ENCODE measurements at regions not wholly inside any gene's neighbourhood (a gene's known extent, or its start where the extent isn't known, plus 50 kb on each side); places are given as distances from the start of the nearest gene placed in this dataset.

DNA sequence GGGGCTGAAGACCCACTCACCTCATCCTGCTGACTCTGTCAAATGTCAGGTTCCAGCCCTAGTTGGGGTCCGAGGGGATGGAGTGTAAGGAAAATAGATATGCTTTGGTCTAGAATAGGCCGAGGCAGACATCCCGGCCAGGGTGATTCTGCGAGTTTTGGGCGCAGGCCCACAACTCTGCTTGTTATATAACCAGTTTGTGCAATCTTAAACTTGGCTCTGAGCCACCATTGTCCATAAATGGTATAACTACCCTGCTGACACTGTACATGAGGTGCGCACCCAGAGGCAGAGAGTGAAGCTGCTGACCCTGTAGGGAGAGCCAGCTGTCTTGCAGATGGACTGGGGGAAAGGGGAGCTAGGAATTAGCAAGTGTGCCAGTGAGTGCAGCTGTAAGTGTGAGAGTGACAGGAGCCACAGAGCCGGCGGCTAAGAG lies 1388.8 kb downstream of the AMY1C start (continued):
- TF ChIP-seq, protein P1, sequence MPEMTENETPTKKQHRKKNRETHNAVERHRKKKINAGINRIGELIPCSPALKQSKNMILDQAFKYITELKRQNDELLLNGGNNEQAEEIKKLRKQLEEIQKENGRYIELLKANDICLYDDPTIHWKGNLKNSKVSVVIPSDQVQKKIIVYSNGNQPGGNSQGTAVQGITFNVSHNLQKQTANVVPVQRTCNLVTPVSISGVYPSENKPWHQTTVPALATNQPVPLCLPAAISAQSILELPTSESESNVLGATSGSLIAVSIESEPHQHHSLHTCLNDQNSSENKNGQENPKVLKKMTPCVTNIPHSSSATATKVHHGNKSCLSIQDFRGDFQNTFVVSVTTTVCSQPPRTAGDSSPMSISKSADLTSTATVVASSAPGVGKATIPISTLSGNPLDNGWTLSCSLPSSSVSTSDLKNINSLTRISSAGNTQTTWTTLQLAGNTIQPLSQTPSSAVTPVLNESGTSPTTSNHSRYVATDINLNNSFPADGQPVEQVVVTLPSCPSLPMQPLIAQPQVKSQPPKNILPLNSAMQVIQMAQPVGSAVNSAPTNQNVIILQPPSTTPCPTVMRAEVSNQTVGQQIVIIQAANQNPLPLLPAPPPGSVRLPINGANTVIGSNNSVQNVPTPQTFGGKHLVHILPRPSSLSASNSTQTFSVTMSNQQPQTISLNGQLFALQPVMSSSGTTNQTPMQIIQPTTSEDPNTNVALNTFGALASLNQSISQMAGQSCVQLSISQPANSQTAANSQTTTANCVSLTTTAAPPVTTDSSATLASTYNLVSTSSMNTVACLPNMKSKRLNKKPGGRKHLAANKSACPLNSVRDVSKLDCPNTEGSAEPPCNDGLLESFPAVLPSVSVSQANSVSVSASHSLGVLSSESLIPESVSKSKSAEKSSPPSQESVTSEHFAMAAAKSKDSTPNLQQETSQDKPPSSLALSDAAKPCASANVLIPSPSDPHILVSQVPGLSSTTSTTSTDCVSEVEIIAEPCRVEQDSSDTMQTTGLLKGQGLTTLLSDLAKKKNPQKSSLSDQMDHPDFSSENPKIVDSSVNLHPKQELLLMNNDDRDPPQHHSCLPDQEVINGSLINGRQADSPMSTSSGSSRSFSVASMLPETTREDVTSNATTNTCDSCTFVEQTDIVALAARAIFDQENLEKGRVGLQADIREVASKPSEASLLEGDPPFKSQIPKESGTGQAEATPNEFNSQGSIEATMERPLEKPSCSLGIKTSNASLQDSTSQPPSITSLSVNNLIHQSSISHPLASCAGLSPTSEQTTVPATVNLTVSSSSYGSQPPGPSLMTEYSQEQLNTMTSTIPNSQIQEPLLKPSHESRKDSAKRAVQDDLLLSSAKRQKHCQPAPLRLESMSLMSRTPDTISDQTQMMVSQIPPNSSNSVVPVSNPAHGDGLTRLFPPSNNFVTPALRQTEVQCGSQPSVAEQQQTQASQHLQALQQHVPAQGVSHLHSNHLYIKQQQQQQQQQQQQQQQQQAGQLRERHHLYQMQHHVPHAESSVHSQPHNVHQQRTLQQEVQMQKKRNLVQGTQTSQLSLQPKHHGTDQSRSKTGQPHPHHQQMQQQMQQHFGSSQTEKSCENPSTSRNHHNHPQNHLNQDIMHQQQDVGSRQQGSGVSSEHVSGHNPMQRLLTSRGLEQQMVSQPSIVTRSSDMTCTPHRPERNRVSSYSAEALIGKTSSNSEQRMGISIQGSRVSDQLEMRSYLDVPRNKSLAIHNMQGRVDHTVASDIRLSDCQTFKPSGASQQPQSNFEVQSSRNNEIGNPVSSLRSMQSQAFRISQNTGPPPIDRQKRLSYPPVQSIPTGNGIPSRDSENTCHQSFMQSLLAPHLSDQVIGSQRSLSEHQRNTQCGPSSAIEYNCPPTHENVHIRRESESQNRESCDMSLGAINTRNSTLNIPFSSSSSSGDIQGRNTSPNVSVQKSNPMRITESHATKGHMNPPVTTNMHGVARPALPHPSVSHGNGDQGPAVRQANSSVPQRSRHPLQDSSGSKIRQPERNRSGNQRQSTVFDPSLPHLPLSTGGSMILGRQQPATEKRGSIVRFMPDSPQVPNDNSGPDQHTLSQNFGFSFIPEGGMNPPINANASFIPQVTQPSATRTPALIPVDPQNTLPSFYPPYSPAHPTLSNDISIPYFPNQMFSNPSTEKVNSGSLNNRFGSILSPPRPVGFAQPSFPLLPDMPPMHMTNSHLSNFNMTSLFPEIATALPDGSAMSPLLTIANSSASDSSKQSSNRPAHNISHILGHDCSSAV (CRISPR knock-in tag; IDR thresholded peaks at IDR 0.05; ENCODE audit: borderline replicate concordance): no peak
- TF ChIP-seq ZBTB8A (CRISPR knock-in tag; IDR thresholded peaks at IDR 0.05; ENCODE audit: borderline replicate concordance, low read depth) (no peak), ZNF644 (CRISPR knock-in tag; IDR thresholded peaks at IDR 0.05; ENCODE audit: low read depth) (no peak), ZIK1 (CRISPR knock-in tag; IDR thresholded peaks at IDR 0.05; ENCODE audit: borderline replicate concordance, low read depth) (no peak), RFX3 (CRISPR knock-in tag; IDR thresholded peaks at IDR 0.05) (no peak), NR2F1 (CRISPR knock-in tag; IDR thresholded peaks at IDR 0.05) (no peak), ZNF235 (CRISPR knock-in tag; IDR thresholded peaks at IDR 0.05; ENCODE audit: borderline replicate concordance) (no peak), NR2C2 (CRISPR knock-in tag; IDR thresholded peaks at IDR 0.05; ENCODE audit: borderline replicate concordance) (no peak)
- TF ChIP-seq, protein P2, sequence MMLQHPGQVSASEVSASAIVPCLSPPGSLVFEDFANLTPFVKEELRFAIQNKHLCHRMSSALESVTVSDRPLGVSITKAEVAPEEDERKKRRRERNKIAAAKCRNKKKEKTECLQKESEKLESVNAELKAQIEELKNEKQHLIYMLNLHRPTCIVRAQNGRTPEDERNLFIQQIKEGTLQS (CRISPR knock-in tag; IDR thresholded peaks at IDR 0.05): no peak
- TF ChIP-seq, protein P3, sequence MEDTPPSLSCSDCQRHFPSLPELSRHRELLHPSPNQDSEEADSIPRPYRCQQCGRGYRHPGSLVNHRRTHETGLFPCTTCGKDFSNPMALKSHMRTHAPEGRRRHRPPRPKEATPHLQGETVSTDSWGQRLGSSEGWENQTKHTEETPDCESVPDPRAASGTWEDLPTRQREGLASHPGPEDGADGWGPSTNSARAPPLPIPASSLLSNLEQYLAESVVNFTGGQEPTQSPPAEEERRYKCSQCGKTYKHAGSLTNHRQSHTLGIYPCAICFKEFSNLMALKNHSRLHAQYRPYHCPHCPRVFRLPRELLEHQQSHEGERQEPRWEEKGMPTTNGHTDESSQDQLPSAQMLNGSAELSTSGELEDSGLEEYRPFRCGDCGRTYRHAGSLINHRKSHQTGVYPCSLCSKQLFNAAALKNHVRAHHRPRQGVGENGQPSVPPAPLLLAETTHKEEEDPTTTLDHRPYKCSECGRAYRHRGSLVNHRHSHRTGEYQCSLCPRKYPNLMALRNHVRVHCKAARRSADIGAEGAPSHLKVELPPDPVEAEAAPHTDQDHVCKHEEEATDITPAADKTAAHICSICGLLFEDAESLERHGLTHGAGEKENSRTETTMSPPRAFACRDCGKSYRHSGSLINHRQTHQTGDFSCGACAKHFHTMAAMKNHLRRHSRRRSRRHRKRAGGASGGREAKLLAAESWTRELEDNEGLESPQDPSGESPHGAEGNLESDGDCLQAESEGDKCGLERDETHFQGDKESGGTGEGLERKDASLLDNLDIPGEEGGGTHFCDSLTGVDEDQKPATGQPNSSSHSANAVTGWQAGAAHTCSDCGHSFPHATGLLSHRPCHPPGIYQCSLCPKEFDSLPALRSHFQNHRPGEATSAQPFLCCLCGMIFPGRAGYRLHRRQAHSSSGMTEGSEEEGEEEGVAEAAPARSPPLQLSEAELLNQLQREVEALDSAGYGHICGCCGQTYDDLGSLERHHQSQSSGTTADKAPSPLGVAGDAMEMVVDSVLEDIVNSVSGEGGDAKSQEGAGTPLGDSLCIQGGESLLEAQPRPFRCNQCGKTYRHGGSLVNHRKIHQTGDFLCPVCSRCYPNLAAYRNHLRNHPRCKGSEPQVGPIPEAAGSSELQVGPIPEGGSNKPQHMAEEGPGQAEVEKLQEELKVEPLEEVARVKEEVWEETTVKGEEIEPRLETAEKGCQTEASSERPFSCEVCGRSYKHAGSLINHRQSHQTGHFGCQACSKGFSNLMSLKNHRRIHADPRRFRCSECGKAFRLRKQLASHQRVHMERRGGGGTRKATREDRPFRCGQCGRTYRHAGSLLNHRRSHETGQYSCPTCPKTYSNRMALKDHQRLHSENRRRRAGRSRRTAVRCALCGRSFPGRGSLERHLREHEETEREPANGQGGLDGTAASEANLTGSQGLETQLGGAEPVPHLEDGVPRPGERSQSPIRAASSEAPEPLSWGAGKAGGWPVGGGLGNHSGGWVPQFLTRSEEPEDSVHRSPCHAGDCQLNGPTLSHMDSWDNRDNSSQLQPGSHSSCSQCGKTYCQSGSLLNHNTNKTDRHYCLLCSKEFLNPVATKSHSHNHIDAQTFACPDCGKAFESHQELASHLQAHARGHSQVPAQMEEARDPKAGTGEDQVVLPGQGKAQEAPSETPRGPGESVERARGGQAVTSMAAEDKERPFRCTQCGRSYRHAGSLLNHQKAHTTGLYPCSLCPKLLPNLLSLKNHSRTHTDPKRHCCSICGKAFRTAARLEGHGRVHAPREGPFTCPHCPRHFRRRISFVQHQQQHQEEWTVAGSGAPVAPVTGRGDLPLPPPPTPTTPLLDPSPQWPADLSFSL (CRISPR knock-in tag; IDR thresholded peaks at IDR 0.05): no peak
- TF ChIP-seq, protein P4, sequence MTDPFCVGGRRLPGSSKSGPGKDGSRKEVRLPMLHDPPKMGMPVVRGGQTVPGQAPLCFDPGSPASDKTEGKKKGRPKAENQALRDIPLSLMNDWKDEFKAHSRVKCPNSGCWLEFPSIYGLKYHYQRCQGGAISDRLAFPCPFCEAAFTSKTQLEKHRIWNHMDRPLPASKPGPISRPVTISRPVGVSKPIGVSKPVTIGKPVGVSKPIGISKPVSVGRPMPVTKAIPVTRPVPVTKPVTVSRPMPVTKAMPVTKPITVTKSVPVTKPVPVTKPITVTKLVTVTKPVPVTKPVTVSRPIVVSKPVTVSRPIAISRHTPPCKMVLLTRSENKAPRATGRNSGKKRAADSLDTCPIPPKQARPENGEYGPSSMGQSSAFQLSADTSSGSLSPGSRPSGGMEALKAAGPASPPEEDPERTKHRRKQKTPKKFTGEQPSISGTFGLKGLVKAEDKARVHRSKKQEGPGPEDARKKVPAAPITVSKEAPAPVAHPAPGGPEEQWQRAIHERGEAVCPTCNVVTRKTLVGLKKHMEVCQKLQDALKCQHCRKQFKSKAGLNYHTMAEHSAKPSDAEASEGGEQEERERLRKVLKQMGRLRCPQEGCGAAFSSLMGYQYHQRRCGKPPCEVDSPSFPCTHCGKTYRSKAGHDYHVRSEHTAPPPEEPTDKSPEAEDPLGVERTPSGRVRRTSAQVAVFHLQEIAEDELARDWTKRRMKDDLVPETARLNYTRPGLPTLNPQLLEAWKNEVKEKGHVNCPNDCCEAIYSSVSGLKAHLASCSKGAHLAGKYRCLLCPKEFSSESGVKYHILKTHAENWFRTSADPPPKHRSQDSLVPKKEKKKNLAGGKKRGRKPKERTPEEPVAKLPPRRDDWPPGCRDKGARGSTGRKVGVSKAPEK (CRISPR knock-in tag; IDR thresholded peaks at IDR 0.05; ENCODE audit: borderline replicate concordance): 0 out of 2 replicates have a peak, but pooled peaks have one; percentile 12
